HPDE6-E6E7 (cell line): ENCODE measurements at regions not wholly inside any gene's neighbourhood (a gene's known extent, or its start where the extent isn't known, plus 50 kb on each side); places are given as distances from the start of the nearest gene placed in this dataset.

Experiments used
- DNase-seq: peaks from one replicate; pipeline ENCODE4 v3.0.0; 2011; ENCODE audit warnings: missing footprints; ENCODE audit errors: extremely low spot score

DNA sequence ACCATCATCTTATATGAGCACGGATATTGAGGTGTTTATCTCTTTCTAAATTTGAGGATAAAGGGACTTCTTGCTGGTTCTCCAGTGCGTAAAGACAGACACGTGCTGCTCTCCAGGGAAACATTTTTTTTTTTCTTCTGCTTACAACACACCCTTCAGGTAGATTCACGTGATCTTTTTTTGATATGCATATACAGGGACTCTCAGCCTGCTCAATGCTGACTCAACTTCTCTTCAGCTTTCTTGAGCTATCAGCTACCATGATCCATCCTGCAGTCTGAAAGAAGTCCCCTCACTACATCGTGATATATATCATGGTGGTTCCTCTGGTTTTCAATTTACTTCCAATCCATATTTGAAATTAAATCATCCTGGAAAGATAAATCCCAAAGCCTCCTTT is 87.1 kb upstream of the SLITRK3 start:
- DNase-seq: no peak

DNA sequence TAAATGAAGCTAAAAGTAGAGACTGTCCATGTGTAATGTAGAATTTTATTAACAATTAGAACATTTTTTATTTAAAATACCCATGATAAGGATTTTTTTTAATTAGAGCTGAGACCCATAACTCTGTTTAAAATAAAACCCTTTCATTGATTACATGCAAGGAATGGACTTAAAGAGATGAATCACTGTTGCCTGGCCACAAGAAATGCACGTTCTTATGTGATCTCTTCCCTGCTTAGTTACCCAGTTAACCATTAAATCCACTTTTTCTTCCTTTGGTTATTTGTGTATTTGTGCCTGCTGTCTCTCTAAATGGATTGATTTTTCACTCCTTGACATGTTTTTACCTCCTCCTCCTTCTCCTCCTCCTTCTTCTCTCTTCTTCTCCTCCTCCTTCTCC is 83.3 kb upstream of the SLITRK3 start:
- no peak for DNase-seq

DNA sequence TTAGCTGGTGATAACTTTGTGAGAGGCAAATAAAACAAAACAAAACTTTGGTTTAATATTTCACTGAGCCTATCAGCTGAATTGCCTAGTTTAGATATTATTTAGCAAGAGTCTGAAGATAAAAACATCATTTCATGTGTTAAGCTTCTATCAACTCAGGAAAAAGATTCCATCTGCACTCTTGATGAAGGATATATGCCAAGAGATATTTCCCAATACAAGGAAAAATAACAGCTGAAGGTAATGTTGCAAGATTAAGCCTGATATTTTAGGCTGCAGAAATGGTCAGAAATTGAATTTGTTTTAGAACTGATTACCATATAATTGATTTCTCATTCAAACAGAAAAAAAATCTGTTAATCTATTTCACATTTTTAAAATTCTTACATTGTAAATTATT is 77.2 kb upstream of the SLITRK3 start:
- no peak for DNase-seq

DNA sequence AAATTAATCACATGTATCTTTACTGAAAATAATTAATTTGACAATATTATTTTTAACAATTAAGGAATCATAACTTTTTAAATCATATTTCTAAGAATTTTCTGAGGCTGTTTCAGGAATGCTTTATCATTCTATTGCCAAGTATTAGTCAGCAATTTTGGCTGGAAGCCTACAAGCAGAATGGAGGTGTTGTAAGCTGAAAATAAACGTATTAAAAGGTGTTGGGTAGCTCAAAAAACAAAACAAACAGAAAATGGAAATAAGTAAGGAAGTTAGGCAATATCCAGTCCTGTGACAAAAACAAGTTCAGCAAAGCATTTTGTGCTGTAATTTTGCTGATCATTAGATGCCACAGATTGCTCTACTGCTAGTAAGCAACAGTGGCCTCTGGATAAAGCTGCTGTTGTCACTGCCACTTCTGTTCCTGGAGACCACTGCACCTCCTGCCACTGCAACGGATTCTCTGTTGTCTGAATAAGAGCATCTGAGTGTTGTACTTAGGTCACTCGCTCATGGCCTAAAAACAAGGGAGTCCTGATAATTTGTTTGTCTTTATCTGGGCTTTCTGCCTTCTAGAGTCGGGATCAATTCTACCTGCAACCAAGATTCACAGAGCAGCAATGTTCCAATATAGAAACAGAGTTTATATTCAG is 63.5 kb upstream of the SLITRK3 start:
- no peak for DNase-seq

DNA sequence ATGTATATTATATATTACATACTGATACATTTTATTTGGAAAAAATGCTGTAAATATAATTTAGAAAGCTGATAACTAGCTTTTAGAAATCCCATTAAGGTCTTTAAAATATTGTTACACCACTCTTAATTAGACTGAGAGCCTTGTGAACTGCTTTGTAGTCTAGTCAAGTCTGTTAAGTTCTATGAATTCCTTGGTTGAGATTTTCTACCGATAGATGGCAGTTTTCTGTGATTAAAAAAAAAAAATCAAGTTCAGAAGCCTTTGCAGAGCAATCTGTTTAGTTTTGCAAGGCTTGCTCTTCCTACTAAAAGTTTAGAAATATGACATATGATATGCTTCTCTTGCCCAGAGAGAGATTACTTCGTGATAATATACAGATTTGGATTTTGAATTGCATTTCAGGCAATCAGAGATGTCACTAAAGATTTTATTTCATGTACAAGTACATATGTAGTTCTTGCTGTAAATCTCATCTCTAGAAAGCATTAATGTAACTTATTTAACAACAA is 60.4 kb upstream of the SLITRK3 start:
- DNase-seq: no peak

DNA sequence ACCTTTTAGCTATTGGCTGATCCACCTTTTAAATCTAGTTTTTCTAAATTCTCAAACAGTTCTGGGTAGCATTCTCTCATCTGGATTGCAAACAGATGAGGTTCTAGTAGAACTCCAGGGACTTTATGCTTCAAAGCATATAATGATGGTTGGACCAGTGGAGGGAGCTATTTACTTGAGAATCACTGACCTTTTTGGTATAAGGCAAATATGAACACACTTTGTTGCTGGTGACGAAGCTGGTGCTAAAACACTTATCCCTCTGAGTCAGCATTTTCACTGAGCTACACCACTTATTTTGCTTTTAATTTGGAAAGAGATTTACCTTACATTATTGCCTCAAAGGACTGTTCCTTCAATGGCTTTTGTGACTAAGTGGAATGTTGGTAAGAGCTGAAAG is 58.6 kb upstream of the SLITRK3 start:
- peak; percentile 40 for DNase-seq
